ENCODE measurements at regions not wholly inside any gene's neighbourhood (a gene's known extent, or its start where the extent isn't known, plus 50 kb on each side); places are given as distances from the start of the nearest gene placed in this dataset.

DNA sequence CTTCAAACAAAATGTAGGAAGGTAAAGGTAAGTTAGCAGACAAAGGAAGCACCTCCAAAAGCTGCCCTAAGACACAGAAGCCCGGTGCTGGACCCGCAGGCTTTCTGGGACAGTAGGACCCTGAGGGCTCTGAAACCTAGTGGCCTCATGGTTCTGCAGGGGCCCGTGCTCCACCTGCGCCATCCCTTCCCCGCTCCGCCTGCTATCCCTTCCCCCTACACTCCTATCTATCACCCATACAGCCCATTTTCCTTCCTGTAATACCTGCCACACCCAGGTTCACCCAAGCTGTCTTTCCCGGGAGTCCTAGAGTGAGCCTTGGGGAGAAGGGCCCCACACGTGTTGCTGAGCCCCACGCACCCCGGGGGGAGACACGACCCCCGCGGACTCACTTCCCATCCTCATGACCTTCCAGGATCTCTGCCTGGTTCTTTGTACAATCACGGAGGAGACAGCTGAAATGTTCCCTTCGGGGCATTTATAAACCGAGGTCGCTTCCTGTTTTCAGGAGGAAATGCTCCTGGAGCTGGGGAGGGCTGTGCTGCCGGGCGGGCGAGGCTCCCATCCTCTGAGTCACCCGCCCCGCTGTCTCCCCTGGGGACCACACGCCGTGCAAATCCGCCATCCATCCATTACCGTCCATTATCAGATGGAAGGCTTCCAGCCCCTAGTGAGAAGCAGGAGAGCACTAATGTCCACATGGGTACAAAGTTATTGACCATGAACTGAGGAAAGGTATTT lies 251.7 kb upstream of the PITRM1 start:
- no peak for FAIRE-seq
- no peak for TF ChIP-seq TAF1 (IDR thresholded peaks at IDR 0.05; ENCODE audit: borderline replicate concordance, low read depth, low read length)
- no peak for TF ChIP-seq POLR2A (IDR thresholded peaks at IDR 0.05; ENCODE audit: low read depth, low read length)
- TF ChIP-seq POLR2AphosphoS5 (IDR thresholded peaks at IDR 0.05; ENCODE audit: low read depth, low read length), result no peak
- DNase-seq (ENCODE audit: insufficient read length), result no peak

DNA sequence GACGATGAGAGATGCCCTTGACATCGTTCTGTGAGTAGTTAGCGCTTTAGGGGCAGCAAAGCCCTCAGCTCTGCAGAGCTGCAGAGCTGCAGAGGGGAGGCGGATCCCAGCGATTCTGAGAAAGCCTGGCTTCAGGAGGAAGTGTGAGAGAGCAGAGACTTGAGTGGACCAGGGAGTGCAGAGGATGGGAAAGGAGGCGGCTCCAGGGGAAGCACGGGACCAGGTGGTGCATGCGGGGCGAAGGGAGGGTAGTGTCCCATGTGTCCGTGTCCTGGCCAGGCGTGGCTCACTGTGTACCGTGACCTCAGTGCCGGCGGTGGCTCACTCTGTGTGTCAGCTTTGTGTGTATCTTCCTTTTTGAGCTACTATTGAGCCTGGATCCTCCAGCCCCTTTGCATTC lies 250.8 kb upstream of the PITRM1 start:
- TF ChIP-seq TAF1 (IDR thresholded peaks at IDR 0.05; ENCODE audit: borderline replicate concordance, low read depth, low read length) (no peak), POLR2AphosphoS5 (IDR thresholded peaks at IDR 0.05; ENCODE audit: low read depth, low read length) (no peak), POLR2A (IDR thresholded peaks at IDR 0.05; ENCODE audit: low read depth, low read length) (no peak)
- DNase-seq (ENCODE audit: insufficient read length), result no peak
- FAIRE-seq, result no peak

DNA sequence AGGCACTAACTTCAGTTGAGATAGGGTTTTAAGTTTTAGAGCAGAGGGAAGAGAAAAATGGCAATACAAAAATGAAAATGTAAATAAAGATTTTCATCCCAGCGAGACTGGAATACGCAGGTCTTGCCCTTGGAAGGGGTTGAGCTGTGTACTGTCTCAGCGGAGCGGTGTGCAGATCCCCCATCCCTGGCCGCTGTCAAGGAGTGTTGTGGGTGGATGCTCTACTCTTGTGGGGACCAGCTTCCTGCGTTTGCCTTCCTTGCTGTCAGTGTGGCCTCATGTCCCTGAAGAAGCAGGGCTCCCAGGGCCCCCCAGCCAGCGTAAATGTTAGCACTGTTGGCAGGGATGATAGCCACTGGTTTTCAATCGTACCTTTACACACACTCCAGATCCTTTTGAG lies 249.7 kb upstream of the PITRM1 start:
- FAIRE-seq (no peak), DNase-seq (ENCODE audit: insufficient read length) (no peak)
- TF ChIP-seq POLR2A (IDR thresholded peaks at IDR 0.05; ENCODE audit: low read depth, low read length) (no peak), POLR2AphosphoS5 (IDR thresholded peaks at IDR 0.05; ENCODE audit: low read depth, low read length) (no peak), TAF1 (IDR thresholded peaks at IDR 0.05; ENCODE audit: borderline replicate concordance, low read depth, low read length) (no peak)

DNA sequence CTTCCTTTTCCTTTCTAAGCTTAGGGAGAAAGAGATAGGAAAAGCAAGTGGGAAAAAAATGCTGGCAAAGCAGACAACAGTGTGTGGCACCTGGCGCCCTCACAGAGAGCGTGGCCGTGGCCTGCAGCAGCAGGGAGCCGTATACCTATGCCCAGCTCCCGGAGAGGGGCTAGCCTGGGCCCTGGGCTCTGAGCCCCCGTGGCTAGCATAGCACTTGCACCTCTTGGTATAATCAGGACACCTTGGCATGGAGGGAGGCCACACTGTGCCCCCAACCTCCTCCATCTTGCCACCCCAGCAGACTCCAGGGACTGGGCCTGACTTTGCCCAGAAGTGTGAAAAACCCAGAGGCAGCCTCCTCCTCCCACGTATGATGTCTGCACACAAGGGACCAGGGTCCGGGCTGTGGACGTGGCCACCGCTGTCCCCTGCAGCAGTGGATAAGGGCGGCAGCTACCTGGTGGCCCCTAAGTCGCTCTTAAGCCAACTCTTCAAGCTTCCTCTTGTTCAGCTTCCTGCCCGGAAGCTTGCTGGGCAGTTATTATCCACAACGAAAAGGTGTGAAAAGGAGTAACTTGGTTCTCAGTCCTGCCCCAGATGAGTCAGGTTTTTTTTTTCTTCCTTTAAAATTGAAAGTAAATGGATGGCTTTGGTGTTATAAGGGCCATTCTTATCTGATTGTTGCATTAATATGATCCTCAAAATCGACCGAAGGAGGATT lies 249.1 kb upstream of the PITRM1 start:
- DNase-seq (ENCODE audit: insufficient read length) (no peak), FAIRE-seq (no peak)

DNA sequence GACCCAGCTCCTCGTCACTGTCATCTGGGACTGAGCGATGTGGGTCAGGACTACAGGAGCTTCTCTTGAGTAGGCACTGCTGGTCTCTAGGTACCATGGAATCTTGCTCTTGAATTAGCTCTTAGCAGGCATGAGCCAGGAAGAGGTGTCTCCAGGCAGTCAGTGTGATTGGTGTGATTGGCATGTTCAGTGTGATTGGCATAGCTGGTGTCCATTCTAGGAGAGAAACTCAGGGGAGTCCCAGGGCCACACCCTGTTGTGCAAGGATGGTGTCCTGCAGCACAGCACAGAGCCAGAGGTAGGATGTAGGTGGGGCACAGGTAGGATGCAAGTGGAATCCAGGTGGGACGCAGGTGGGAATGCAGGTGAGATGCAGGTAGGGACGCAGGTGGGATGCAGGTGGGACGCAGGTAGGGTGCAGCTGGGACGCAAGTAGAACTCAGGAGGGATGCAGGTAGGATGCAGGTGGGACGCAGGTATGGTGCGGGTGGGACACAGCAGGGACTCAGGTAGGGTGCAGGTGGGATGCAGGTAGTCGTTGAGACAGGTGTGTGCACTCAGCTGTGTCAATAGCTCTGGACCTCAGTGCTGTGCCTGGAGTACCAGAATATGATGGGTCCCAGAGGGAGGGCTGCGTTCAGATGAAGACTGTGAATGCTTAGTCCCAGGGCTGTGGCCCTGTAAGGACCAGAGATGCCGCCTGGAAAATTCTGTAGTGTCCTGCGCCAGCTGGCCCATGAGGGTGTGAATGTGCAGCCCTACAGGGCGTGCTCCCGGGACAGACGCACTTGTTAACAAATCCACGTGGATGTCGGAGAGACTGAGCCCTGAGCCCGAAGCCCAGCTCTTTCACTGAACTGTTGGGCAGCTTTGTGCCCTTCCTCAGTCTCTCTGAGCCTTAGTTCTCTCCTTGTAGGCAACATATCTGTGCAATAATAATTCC lies 248.2 kb upstream of the PITRM1 start:
- TF ChIP-seq POLR2AphosphoS5 (IDR thresholded peaks at IDR 0.05; ENCODE audit: low read depth, low read length) (no peak), TAF1 (IDR thresholded peaks at IDR 0.05; ENCODE audit: borderline replicate concordance, low read depth, low read length) (no peak), POLR2A (IDR thresholded peaks at IDR 0.05; ENCODE audit: low read depth, low read length) (no peak)

More for the DNA sequence above, 249.1 kb upstream of the PITRM1 start:
- TF ChIP-seq POLR2A (IDR thresholded peaks at IDR 0.05; ENCODE audit: low read depth, low read length) (no peak), POLR2AphosphoS5 (IDR thresholded peaks at IDR 0.05; ENCODE audit: low read depth, low read length) (no peak), TAF1 (IDR thresholded peaks at IDR 0.05; ENCODE audit: borderline replicate concordance, low read depth, low read length) (no peak)

DNA sequence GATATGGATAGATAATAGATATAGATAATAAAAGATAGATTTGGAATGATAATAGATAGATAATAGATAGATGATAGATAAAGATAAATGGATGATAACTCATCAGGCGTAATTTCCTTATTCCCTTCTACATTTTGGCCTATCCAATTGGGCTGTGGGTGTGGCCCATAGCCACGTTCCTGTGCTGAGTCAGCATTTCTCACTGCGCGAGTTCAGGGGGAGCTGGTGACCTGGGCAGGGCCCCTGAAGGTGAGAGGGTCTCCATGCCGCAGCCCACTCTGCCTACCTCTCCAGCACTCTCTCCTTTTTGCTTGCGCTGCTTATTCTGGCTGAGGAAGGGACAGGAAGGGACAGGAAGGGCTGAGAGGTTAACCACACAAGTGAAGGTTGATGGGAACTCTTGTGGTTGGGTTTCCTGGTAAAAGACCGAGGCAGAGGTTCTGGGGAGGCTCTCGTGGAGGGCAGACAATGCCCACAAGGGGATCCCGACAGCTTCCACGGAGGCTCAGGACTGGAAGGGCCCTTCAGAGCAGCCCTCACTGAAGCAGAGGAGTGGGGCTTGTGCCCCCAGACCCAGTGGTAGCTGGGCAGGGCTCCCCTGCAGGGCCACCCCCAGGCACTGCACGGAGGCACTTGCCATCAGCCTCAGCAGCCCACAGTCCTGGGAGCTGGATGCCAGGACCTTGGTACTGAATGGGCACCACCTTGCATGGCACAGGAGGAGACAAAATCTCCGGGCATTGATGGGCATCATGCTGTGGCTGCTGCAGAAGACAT lies 247.3 kb upstream of the PITRM1 start:
- no peak for FAIRE-seq
- no peak for DNase-seq (ENCODE audit: insufficient read length)
- TF ChIP-seq TAF1 (IDR thresholded peaks at IDR 0.05; ENCODE audit: borderline replicate concordance, low read depth, low read length) (no peak), POLR2A (IDR thresholded peaks at IDR 0.05; ENCODE audit: low read depth, low read length) (no peak), POLR2AphosphoS5 (IDR thresholded peaks at IDR 0.05; ENCODE audit: low read depth, low read length) (no peak)

More for the DNA sequence above, 248.2 kb upstream of the PITRM1 start:
- FAIRE-seq, result no peak
- DNase-seq (ENCODE audit: insufficient read length), result no peak

DNA sequence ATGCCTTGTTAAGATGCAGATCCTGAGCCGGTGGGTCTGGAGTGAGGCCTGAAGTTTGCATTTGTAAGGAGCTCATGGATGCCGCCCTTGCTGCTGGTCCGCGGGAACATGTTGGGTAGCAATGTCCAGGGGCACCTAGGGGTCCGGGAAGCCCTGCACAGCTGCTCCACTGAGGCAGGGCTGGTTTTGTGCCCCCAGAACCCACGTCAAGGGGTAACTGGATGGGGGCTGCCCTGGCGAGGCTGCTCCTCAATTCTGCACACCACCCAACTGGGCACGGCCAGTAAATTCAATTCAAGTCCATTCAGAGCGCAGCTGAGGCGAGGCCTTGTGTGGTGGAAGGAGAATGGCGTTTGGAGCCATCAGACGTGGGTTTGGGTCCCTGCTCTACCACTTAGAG lies 246.3 kb upstream of the PITRM1 start:
- TF ChIP-seq POLR2AphosphoS5 (IDR thresholded peaks at IDR 0.05; ENCODE audit: low read depth, low read length) (no peak), POLR2A (IDR thresholded peaks at IDR 0.05; ENCODE audit: low read depth, low read length) (no peak), TAF1 (IDR thresholded peaks at IDR 0.05; ENCODE audit: borderline replicate concordance, low read depth, low read length) (no peak)
- DNase-seq (ENCODE audit: insufficient read length) (no peak), FAIRE-seq (no peak)

DNA sequence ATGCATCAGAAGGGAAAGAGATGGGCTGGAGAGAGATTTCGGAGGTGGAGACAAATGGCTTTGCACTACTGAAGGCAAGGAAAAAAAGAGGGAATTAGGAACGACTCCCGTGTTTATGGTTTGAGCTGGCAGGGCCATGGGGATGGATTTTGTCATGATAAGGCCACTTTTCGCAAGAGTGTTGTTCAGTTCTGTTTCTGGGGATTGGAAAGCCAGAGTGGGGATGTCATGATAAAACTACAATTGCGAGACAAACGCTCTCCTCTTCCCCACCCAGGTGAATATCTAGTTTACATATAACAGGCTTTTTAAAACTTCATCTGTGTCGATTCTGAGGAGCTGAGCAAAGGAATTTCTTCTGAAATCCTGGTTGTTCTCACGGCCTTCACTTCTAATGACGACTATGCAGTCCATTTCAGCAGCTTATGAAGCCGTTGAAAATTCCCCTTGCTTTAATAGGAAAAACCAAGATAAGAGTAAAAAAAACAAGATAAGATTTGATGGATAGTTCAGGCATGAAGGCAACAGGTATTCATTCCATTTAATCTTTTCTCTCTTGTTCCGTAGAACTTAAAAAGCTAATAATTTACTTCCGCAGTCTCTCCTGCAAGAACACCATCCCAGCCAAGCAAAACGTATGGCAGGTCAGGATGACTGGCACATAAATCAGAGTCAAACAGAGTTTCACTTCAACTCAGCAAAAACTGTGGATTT lies 245.6 kb upstream of the PITRM1 start:
- DNase-seq (ENCODE audit: insufficient read length) (no peak), FAIRE-seq (no peak)
- TF ChIP-seq POLR2A (IDR thresholded peaks at IDR 0.05; ENCODE audit: low read depth, low read length) (no peak), POLR2AphosphoS5 (IDR thresholded peaks at IDR 0.05; ENCODE audit: low read depth, low read length) (no peak), TAF1 (IDR thresholded peaks at IDR 0.05; ENCODE audit: borderline replicate concordance, low read depth, low read length) (no peak)

DNA sequence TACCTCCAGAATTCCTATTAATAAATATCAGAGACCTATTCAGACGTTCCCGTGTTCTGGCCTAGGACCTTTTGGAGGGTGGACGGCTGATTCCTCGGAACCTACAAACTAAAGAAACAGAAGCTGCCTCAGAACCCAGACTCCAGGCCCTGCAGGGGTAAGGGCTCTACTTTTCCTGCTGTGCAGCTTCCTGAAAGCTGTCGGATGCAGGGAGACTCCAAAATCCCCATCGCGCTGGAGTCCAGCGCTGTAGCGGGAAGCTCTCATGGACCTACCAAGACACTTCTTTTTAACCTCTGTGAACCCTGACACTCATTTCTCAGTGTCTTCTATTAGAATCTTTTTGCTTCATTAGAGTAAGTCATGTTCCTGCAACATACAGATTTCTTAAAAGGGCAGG lies 244.5 kb upstream of the PITRM1 start:
- FAIRE-seq (no peak), DNase-seq (ENCODE audit: insufficient read length) (no peak)
- no peak for TF ChIP-seq POLR2A (IDR thresholded peaks at IDR 0.05; ENCODE audit: low read depth, low read length)
- no peak for TF ChIP-seq POLR2AphosphoS5 (IDR thresholded peaks at IDR 0.05; ENCODE audit: low read depth, low read length)
- TF ChIP-seq TAF1 (IDR thresholded peaks at IDR 0.05; ENCODE audit: borderline replicate concordance, low read depth, low read length), result no peak

All from GM12892 (cell line).